ENCODE measurements at regions not wholly inside any gene's neighbourhood (a gene's known extent, or its start where the extent isn't known, plus 50 kb on each side); places are given as distances from the start of the nearest gene placed in this dataset.

- no peak for DNase-seq
These were observed 431.5 kb upstream of the BOD1L1 start for GRCh38 chr4:14059006-14059405.

GRCh38 chr4:14064984-14065383 is 437.5 kb upstream of the BOD1L1 start:
- DNase-seq = no peak

- no peak for DNase-seq
These were observed 437.9 kb upstream of the BOD1L1 start for GRCh38 chr4:14065406-14065805.

GRCh38 chr4:14066979-14067378 is 439.5 kb upstream of the BOD1L1 start:
- no peak for DNase-seq

- DNase-seq = no peak
These were observed 442.4 kb upstream of the BOD1L1 start for GRCh38 chr4:14069886-14070285.

- no peak for DNase-seq
These were observed 442.9 kb upstream of the BOD1L1 start for GRCh38 chr4:14070289-14070880.

GRCh38 chr4:14072506-14072905 is 445.0 kb upstream of the BOD1L1 start:
- no peak for DNase-seq

- DNase-seq = no peak
These were observed 449.3 kb upstream of the BOD1L1 start for GRCh38 chr4:14076776-14077175.

- DNase-seq = no peak
These were observed 450.8 kb upstream of the BOD1L1 start for GRCh38 chr4:14078326-14078725.

GRCh38 chr4:14079601-14080000 is 452.1 kb upstream of the BOD1L1 start:
- DNase-seq = no peak

- no peak for DNase-seq
These were observed 455.6 kb upstream of the BOD1L1 start for GRCh38 chr4:14083150-14083549.

GRCh38 chr4:14084598-14084997 is 457.1 kb upstream of the BOD1L1 start:
- DNase-seq = no peak

- no peak for DNase-seq
These were observed 459.9 kb upstream of the BOD1L1 start for GRCh38 chr4:14087459-14087858.

- no peak for DNase-seq
These were observed 460.4 kb upstream of the BOD1L1 start for GRCh38 chr4:14087921-14088320.

- no peak for DNase-seq
These were observed 464.0 kb upstream of the BOD1L1 start for GRCh38 chr4:14091531-14091930.

- no peak for DNase-seq
These were observed 464.4 kb upstream of the BOD1L1 start for GRCh38 chr4:14091966-14092365.

GRCh38 chr4:14092741-14093140 is 465.2 kb upstream of the BOD1L1 start:
- no peak for DNase-seq

GRCh38 chr4:14095831-14096230 is 468.3 kb upstream of the BOD1L1 start:
- no peak for DNase-seq

- DNase-seq = no peak
These were observed 469.0 kb upstream of the BOD1L1 start for GRCh38 chr4:14096396-14096965.

GRCh38 chr4:14100349-14100748 is 472.8 kb upstream of the BOD1L1 start:
- DNase-seq = no peak

- DNase-seq = no peak
These were observed 482.9 kb upstream of the BOD1L1 start for GRCh38 chr4:14110407-14110806.

GRCh38 chr4:14111730-14112181 is 484.2 kb upstream of the BOD1L1 start:
- DNase-seq = no peak

GRCh38 chr4:14115106-14115505 is 487.6 kb upstream of the BOD1L1 start:
- no peak for DNase-seq

GRCh38 chr4:14117575-14118238 is 490.2 kb upstream of the BOD1L1 start:
- DNase-seq = no peak

GRCh38 chr4:14124816-14125215 is 497.3 kb upstream of the BOD1L1 start:
- no peak for DNase-seq
